H1 (cell line): ENCODE measurements at regions not wholly inside any gene's neighbourhood (a gene's known extent, or its start where the extent isn't known, plus 50 kb on each side); places are given as distances from the start of the nearest gene placed in this dataset.

Source experiments
- CTCF ChIA-PET: fragments of 300-600 bp; sonication (Branson Sonifier 250); formaldehyde crosslinking; loops from one replicate; lab custom pipeline; 2021; ENCODE audit not compliant: partially characterized antibody; lab: Charles Lee
- POLR2A ChIA-PET: fragments of 300-600 bp; sonication (Branson Sonifier 250); formaldehyde crosslinking; loops from one replicate; lab custom pipeline; 2021; ENCODE audit warnings: inconsistent platforms; ENCODE audit not compliant: partially characterized antibody; lab: Charles Lee
- DNase-seq, 2 experiments: peaks; one replicate each; pipeline versions ENCODE4 v3.0.0 to v3.0.0-alpha.2; 2010 to 2022; ENCODE audit warnings: low spot score in 2 of 2, low read depth in 1 of 2, mixed read lengths in 1 of 2
- FAIRE-seq: peaks from 2 replicates; lab custom pipeline; 2011; peaks lifted over from hg19 to GRCh38; lab: Jason Lieb, UNC
- H2AFZ ChIP-seq: 2 replicates; pipeline ENCODE4 v1.8.1; 2012; ENCODE audit warnings: low read length, inconsistent platforms
- H2AK5ac ChIP-seq: 2 replicates; pipeline ENCODE4 v1.6.1; 2013; ENCODE audit warnings: low read depth, low read length
- H2BK120ac ChIP-seq: replicated peaks from 2 replicates; pipeline ENCODE3; 2013; ENCODE audit warnings: low read depth, low read length, inconsistent platforms
- H2BK12ac ChIP-seq: 2 replicates; pipeline ENCODE4 v1.6.1; 2013; ENCODE audit warnings: low read depth, low read length
- H2BK15ac ChIP-seq: 2 replicates; pipeline ENCODE4 v1.6.1; 2013; ENCODE audit warnings: low read length
- H2BK20ac ChIP-seq: 2 replicates; pipeline ENCODE4 v1.6.1; 2013; ENCODE audit warnings: low read length
- H2BK5ac ChIP-seq: 2 replicates; pipeline ENCODE4 v1.6.1; 2013; ENCODE audit warnings: low read depth, low read length
- H3K14ac ChIP-seq: 2 replicates; pipeline ENCODE4 v1.6.1; 2013; ENCODE audit warnings: inconsistent platforms; ENCODE audit not compliant: insufficient read length
- H3K18ac ChIP-seq: 2 replicates; pipeline ENCODE4 v1.6.1; 2013; ENCODE audit warnings: low read length; ENCODE audit errors: extremely low read depth
- H3K23ac ChIP-seq: 2 replicates; pipeline ENCODE4 v1.6.1; 2013; ENCODE audit warnings: inconsistent platforms; ENCODE audit not compliant: insufficient read length
- H3K23me2 ChIP-seq: 2 replicates; pipeline ENCODE4 v1.6.1; 2013; ENCODE audit warnings: low read depth, low read length
- H3K27ac ChIP-seq: 2 replicates; pipeline ENCODE4 v1.6.1; 2011; ENCODE audit warnings: low read depth, low read length, inconsistent platforms
- H3K27me3 ChIP-seq, 4 experiments: replicated peaks in 1 of 4; 1 replicate in 1 of 4; 2 replicates in 3 of 4; pipeline versions ENCODE4 v1.6.1 to v1.8.1; 2011 to 2013; ENCODE audit warnings: low read length in 3 of 4, mild to moderate bottlenecking in 3 of 4, inconsistent platforms in 2 of 4, mixed read lengths in 2 of 4, moderate library complexity in 1 of 4; ENCODE audit not compliant: control insufficient read depth in 3 of 4, insufficient read depth in 3 of 4; ENCODE audit errors: extremely low read depth in 1 of 4
- H3K36me3 ChIP-seq, 4 experiments: 2 replicates each; pipeline versions ENCODE4 v1.6.1 to v1.8.1; 2011 to 2013; ENCODE audit warnings: mild to moderate bottlenecking in 4 of 4, low read length in 3 of 4, moderate library complexity in 2 of 4, control low read depth in 1 of 4, inconsistent platforms in 1 of 4; ENCODE audit not compliant: insufficient read depth in 4 of 4, control insufficient read depth in 2 of 4
- H3K4ac ChIP-seq: replicated peaks from 2 replicates; pipeline ENCODE3; 2013; ENCODE audit warnings: low read length, low read depth, mixed read lengths, inconsistent platforms; ENCODE audit not compliant: insufficient read length
- H3K4me1 ChIP-seq, 4 experiments: replicated peaks in 1 of 4; 1 replicate in 1 of 4; 2 replicates in 3 of 4; pipeline versions ENCODE4 v1.6.1 to v1.8.1; 2011 to 2013; ENCODE audit warnings: low read length in 3 of 4, inconsistent platforms in 2 of 4, mixed read lengths in 1 of 4; ENCODE audit not compliant: insufficient read depth in 4 of 4, control insufficient read depth in 3 of 4
- H3K4me2 ChIP-seq, 2 experiments: 2 replicates each; pipeline versions ENCODE4 v1.6.1 to v1.8.1; 2011 to 2013; ENCODE audit warnings: low read depth in 2 of 2, low read length in 2 of 2, control low read depth in 1 of 2, inconsistent platforms in 1 of 2, mild to moderate bottlenecking in 1 of 2; ENCODE audit not compliant: insufficient read depth in 1 of 2
- H3K4me3 ChIP-seq, 4 experiments: fragments of 200-600, 300-600 bp in 1 of 4; sonication (generic), shearing (Covaris generic), sonication (Bioruptor Twin) in 1 of 4; 2 replicates each; pipeline versions ENCODE4 v1.5.1 to v1.8.1; 2011 to 2016; ENCODE audit warnings: low read length in 4 of 4, low read depth in 3 of 4, control low read depth in 2 of 4, inconsistent platforms in 2 of 4, mild to moderate bottlenecking in 2 of 4, mixed read lengths in 1 of 4, moderate library complexity in 1 of 4; ENCODE audit not compliant: insufficient read depth in 2 of 4; ENCODE audit errors: extremely low read depth in 1 of 4
- H3K56ac ChIP-seq: replicated peaks from 2 replicates; pipeline ENCODE3; 2013; ENCODE audit warnings: low read depth, mild to moderate bottlenecking, mixed read lengths, low read length, inconsistent platforms; ENCODE audit not compliant: insufficient read length
- H3K79me1 ChIP-seq: 2 replicates; pipeline ENCODE4 v1.6.1; 2013; ENCODE audit warnings: low read depth, low read length, control low read depth
- H3K79me2 ChIP-seq, 2 experiments: 2 replicates each; pipeline versions ENCODE4 v1.6.1 to v1.8.1; 2012 to 2013; ENCODE audit warnings: low read length in 2 of 2, mild to moderate bottlenecking in 2 of 2, inconsistent platforms in 1 of 2; ENCODE audit not compliant: insufficient read depth in 2 of 2, control insufficient read depth in 1 of 2
- H3K9ac ChIP-seq, 4 experiments: replicated peaks in 1 of 4; 1 replicate in 1 of 4; 2 replicates in 3 of 4; pipeline versions ENCODE4 v1.6.1 to v1.8.1; 2011 to 2013; ENCODE audit warnings: low read depth in 3 of 4, low read length in 3 of 4, control low read depth in 2 of 4, mild to moderate bottlenecking in 2 of 4, moderate library complexity in 2 of 4, inconsistent platforms in 1 of 4; ENCODE audit errors: extremely low read depth in 1 of 4
- H3K9me3 ChIP-seq, 2 experiments: 2 replicates each; pipeline versions ENCODE4 v1.6.1 to v1.8.1; 2012 to 2013; ENCODE audit warnings: mild to moderate bottlenecking in 2 of 2, moderate library complexity in 2 of 2, control low read depth in 1 of 2, inconsistent platforms in 1 of 2, low read depth in 1 of 2, low read length in 1 of 2, mixed read lengths in 1 of 2; ENCODE audit not compliant: insufficient read depth in 2 of 2
- H4K20me1 ChIP-seq, 2 experiments: replicated peaks in 1 of 2; 2 replicates each; pipeline versions ENCODE3 to v1.8.1; 2011 to 2013; ENCODE audit warnings: inconsistent platforms in 2 of 2, low read length in 2 of 2, mild to moderate bottlenecking in 1 of 2; ENCODE audit not compliant: insufficient read depth in 2 of 2, control insufficient read depth in 1 of 2
- H4K5ac ChIP-seq: 2 replicates; pipeline ENCODE4 v1.6.1; 2013; ENCODE audit warnings: low read length, low read depth, mixed read lengths, inconsistent platforms; ENCODE audit not compliant: insufficient read length
- H4K8ac ChIP-seq: 2 replicates; pipeline ENCODE4 v1.8.0; 2013; ENCODE audit warnings: mild to moderate bottlenecking, moderate library complexity, low read length, inconsistent platforms; ENCODE audit not compliant: insufficient read depth; ENCODE audit errors: extremely low read depth
- H4K91ac ChIP-seq: replicated peaks from 2 replicates; pipeline ENCODE3; 2013; ENCODE audit warnings: low read length, mixed read lengths, inconsistent platforms; ENCODE audit not compliant: insufficient read length
- PHF8 ChIP-seq: fragments of 200-600 bp; sonication (generic); conservative IDR thresholded peaks from 2 replicates; pipeline ENCODE4 v1.7.1; 2012; ENCODE audit warnings: low read depth, mild to moderate bottlenecking, inconsistent platforms, low read length, moderate library complexity
- SP1 ChIP-seq: IDR thresholded peaks from 2 replicates; pipeline ENCODE4 v1.6.1; 2011; ENCODE audit warnings: low read depth, low read length
- TBP ChIP-seq: IDR thresholded peaks from 2 replicates; pipeline ENCODE4 v1.6.1; 2011; ENCODE audit warnings: low read depth, low read length, improper control_type of control experiment
- YY1 ChIP-seq: IDR thresholded peaks from 2 replicates; pipeline ENCODE4 v1.6.1; 2011; ENCODE audit warnings: low read depth, mild to moderate bottlenecking, low read length
- WGBS, 2 experiments: shearing (Covaris generic) in 1 of 2; methylation state at CpG; one replicate each; pipeline versions ENCODE4 v1.1.6 to v1.1.7; 2013 to 2015; ENCODE audit warnings: low lambda C conversion rate in 2 of 2, mixed read lengths in 2 of 2, inconsistent platforms in 1 of 2, low coverage in 1 of 2, missing lambda C conversion rate in 1 of 2; ENCODE audit not compliant: insufficient replicate concordance in 2 of 2, insufficient coverage in 1 of 2, insufficient read length in 1 of 2; ENCODE audit errors: extremely low coverage in 1 of 2, missing lambda C conversion rate in 1 of 2; 5-methylcytosine and 5-hydroxymethylcytosine counted together
- TF ChIP-seq, protein P1 (sequence below): IDR thresholded peaks from 2 replicates; pipeline ENCODE4 v1.6.1; 2012; ENCODE audit warnings: inconsistent platforms

DNA sequence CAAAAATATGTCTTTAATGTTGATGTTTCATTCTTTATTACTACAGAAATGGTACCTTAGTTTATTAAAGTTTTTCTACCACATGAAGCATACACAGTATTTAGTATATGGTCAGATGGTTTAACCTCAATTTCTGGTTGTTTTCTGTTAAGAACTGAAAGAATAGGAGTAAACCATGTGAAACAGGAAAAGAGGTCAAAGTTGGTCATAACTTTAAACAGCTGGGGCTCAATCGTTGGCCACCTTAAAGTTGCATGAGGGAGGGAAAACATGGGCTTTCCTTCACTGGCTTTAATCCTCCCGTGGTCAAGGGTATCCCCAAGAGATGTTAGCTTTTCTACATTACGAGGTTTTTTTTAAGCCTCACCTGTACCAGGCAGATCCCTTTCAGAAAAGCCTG is 483.3 kb upstream of the ADAMTS5 start:
- Histone ChIP-seq H2BK5ac (no peak overlapping the region), H2BK120ac (no peak overlapping the region), H3K23ac (no peak overlapping the region), H2BK20ac (no peak overlapping the region), H3K27ac (no peak overlapping the region), H3K9me3 (no peaks in the 10 kb centered on the region), H3K36me3 (no peaks in the 10 kb centered on the region), H3K56ac (no peak overlapping the region), H3K4ac (no peak overlapping the region), H4K8ac (no peak overlapping the region), H3K79me2 (no peaks in the 10 kb centered on the region), H2AK5ac (no peak overlapping the region), H3K27me3 (no peaks in the 10 kb centered on the region), H3K4me3 (no peak overlapping the region), H3K14ac (no peak overlapping the region), H4K5ac (no peak overlapping the region), H2AFZ (no peak overlapping the region), H3K4me2 (no peak overlapping the region), H3K18ac (no peak overlapping the region), H2BK15ac (no peak overlapping the region), H2BK12ac (no peak overlapping the region), H3K23me2 (no peaks in the 10 kb centered on the region; the same call in 1 of the 2 replicates), H3K79me1 (no peaks in the 10 kb centered on the region), H4K20me1 (no peaks in the 10 kb centered on the region), H4K91ac (no peak overlapping the region), H3K4me1 (no peaks in the 10 kb centered on the region), H3K9ac (no peak overlapping the region)
- DNase-seq (no peak), FAIRE-seq (no peak)
- ChIA-PET CTCF (no interaction called here), POLR2A (no interaction called here)
- TF ChIP-seq, protein P1, sequence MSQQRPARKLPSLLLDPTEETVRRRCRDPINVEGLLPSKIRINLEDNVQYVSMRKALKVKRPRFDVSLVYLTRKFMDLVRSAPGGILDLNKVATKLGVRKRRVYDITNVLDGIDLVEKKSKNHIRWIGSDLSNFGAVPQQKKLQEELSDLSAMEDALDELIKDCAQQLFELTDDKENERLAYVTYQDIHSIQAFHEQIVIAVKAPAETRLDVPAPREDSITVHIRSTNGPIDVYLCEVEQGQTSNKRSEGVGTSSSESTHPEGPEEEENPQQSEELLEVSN = no peak
- no peak for TF ChIP-seq SP1
- TF ChIP-seq TBP = no peak
- no peak for TF ChIP-seq PHF8
- no peak for TF ChIP-seq YY1
- WGBS, 2 experiments = 89% methylated on average over 3 of the region's 3 CpGs; no CpG with 5 or more reads in 1 of the 2 experiments
